Activated naive CD4-positive, alpha-beta T cell treated with anti-CD3 and anti-CD28 coated beads for 36 hours (primary cell): ENCODE measurements at regions not wholly inside any gene's neighbourhood (a gene's known extent, or its start where the extent isn't known, plus 50 kb on each side); places are given as distances from the start of the nearest gene placed in this dataset.
"Not testable (repeated sequence)": the region's sequence is repeated elsewhere in the genome, so short reads cannot be mapped to it uniquely, and the experiment has no call there.

Experiments used
- CTCF ChIA-PET: fragments of 350-600 bp; sonication (Branson Sonifier 250); formaldehyde crosslinking; loops from one replicate; lab custom pipeline; 2021; ENCODE audit warnings: antibody characterized with exemption; lab: Charles Lee
- DNase-seq: peaks from one replicate; pipeline ENCODE4 v3.0.0-alpha.2; 2020
- H3K27ac Mint-ChIP-seq: one replicate; pipeline ENCODE4 v1.8.0; 2021; ENCODE audit warnings: mild to moderate bottlenecking, mixed read lengths
- H3K27me3 Mint-ChIP-seq: one replicate; pipeline ENCODE4 v1.8.0; 2021; ENCODE audit warnings: low read depth, mixed read lengths
- H3K36me3 Mint-ChIP-seq: one replicate; pipeline ENCODE4 v1.8.0; 2021; ENCODE audit warnings: low read depth, mixed read lengths
- H3K4me1 Mint-ChIP-seq: one replicate; pipeline ENCODE4 v1.8.0; 2021; ENCODE audit warnings: low read depth, mixed read lengths
- H3K4me3 Mint-ChIP-seq: one replicate; pipeline ENCODE4 v1.8.0; 2021; ENCODE audit warnings: mild to moderate bottlenecking, moderate library complexity, mixed read lengths
- H3K9me3 Mint-ChIP-seq: one replicate; pipeline ENCODE4 v1.8.0; 2021; ENCODE audit warnings: mixed read lengths
- intact Hi-C: fragments of 100-400 bp; cut with micrococcal nuclease; formaldehyde crosslinking; loops from one replicate; pipeline ENCODE4 v1.15.1; 2023

DNA sequence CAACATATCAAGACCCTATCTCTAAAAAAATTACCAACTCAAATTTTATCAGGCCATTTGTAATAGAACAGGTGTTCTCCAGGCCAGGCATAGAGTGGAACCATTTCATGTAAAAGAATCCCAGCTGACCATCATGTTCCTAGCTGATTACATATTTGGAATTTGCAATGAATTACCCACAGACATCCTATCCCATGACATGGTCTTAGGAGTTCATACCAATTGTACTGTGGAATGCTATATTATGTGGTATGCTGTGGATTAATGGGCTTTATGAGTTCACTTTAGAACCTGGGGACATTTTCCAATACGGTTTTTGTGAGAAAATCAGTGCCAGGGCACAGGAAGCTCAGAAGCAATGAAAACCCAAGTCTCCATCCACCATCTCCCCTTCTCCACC, 110.3 kb downstream of the ZNF281 start:
- intact Hi-C loops = no loop called here
- CTCF ChIA-PET = interaction anchor here (0.6 to 0.7 kb wide), 4 partner anchors 23 to 449 kb away, joined by 3 to 5 read pairs (median 4); no protein-coding TSS in a partner anchor
- H3K4me1 Mint-ChIP-seq = peaks cover 9% of the 10 kb centered on the region
- DNase-seq = no peak
- no peak overlapping the region for H3K4me3 Mint-ChIP-seq
- no peaks in the 10 kb centered on the region for H3K27me3 Mint-ChIP-seq
- no peaks in the 10 kb centered on the region for H3K9me3 Mint-ChIP-seq
- no peak overlapping the region for H3K27ac Mint-ChIP-seq
- H3K36me3 Mint-ChIP-seq = no peaks in the 10 kb centered on the region

DNA sequence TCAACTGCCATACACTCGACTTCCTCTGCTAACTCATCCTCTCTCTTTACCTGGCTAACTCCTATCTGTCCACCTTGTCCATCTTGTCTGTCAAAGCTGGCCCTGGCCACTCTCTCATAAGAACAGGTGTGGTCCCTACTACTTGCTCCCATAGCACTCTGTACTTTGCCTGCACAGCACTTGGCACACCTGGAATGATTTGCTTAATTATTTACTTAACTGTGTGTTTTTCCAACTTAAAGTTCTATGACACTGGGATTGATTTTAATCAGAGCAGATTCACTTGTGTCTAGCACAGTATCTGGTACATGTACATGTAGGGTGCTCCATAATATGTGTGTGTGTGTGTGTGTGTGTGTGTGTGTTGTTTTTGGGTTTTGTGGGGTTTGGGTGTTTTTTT, 111.6 kb downstream of the ZNF281 start:
- no peaks in the 10 kb centered on the region for H3K27me3 Mint-ChIP-seq
- intact Hi-C loops = no loop called here
- no peaks in the 10 kb centered on the region for H3K9me3 Mint-ChIP-seq
- H3K27ac Mint-ChIP-seq = no peak overlapping the region
- no peaks in the 10 kb centered on the region for H3K36me3 Mint-ChIP-seq
- no peak overlapping the region for H3K4me3 Mint-ChIP-seq
- peaks cover 9% of the 10 kb centered on the region for H3K4me1 Mint-ChIP-seq
- CTCF ChIA-PET = interaction anchor here (0.6 kb wide), 1 partner anchor 10 kb away, joined by 3 read pairs; no protein-coding TSS in a partner anchor
- DNase-seq = no peak

DNA sequence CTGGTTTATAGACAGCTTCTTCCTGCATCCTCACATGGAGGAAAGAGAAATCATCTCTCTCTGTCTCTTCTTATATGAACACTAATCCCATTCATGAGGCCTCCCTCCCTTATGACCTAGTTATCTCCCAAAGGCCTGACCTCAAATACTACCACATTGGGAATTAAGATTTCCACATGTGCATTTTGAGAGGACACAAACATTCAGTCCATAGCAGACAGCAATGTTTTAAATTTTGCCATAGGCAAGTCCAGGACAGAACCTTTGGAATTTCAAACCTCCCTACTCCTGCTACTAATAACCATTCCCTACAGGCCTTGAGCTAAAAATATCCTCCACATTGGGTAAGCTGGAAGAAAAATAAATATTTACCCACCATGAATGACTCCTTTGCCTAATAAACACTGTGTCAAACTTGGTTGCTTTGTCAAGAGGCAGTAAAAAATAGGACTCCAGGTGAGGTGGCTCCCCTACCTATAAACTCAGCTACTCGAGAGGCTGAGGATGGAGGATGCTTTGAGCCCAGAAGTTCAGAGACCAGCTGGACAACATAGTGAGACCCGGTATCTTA, 113.7 kb downstream of the ZNF281 start:
- CTCF ChIA-PET = interaction anchor here (0.7 to 1.4 kb wide), 3 partner anchors 12 to 194 kb away, joined by 3 to 6 read pairs (median 4); no protein-coding TSS in a partner anchor
- Mint-ChIP-seq H3K4me3 (no peak overlapping the region), H3K4me1 (no peaks in the 10 kb centered on the region), H3K27me3 (no peaks in the 10 kb centered on the region), H3K27ac (no peak overlapping the region), H3K36me3 (no peaks in the 10 kb centered on the region), H3K9me3 (no peaks in the 10 kb centered on the region)
- no peak for DNase-seq
- intact Hi-C loops = no loop called here

DNA sequence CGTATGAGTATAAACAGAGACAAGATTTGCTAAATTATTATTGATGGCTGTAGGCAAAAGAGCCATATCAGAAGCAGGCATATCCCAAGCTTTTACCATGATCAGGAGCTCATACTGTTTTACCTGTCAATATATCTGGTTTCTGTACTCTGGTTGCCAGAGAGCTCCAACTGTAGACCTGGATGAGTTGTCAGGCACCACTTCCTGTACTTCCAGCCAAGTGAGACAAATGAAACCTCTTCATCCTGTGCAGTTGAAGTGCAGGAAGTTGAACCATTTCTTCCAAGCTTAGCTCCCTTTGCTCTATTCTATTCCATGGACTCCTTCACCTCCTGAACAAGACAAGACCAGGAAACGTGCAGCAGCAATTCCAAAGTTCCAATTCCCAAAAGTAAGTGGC, 115.6 kb downstream of the ZNF281 start:
- Mint-ChIP-seq H3K4me1 (no peaks in the 10 kb centered on the region), H3K9me3 (no peaks in the 10 kb centered on the region), H3K27ac (no peak overlapping the region), H3K27me3 (no peaks in the 10 kb centered on the region), H3K36me3 (no peaks in the 10 kb centered on the region), H3K4me3 (no peak overlapping the region)
- CTCF ChIA-PET = interaction anchor here (0.6 to 0.9 kb wide), 3 partner anchors 14 to 216 kb away, joined by 3 to 5 read pairs (median 4); no protein-coding TSS in a partner anchor
- no peak for DNase-seq
- intact Hi-C loops = no loop called here

DNA sequence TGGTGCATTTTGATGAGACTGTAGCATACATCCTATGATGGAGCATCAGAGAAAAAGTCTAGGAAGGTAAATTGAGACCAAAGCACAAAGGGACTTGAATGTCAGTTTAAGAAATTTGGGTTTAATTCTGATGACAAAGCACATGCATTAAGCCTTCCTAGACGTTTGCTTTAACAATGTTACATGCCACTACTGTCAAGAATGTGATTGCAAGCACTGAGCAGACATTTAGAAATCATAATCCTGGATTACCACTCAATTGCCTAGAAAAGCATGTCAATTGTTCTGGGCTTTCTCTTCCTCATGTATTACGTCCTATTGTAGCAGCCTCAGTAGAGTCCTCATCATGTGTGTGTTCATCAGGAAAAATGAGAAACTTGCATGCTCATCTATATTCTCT, 117.1 kb downstream of the ZNF281 start:
- Mint-ChIP-seq H3K36me3 (no peaks in the 10 kb centered on the region), H3K27ac (no peak overlapping the region), H3K27me3 (no peaks in the 10 kb centered on the region), H3K4me1 (no peaks in the 10 kb centered on the region), H3K4me3 (no peak overlapping the region), H3K9me3 (no peaks in the 10 kb centered on the region)
- intact Hi-C loops = no loop called here
- DNase-seq = no peak
- CTCF ChIA-PET = interaction anchor here (0.6 to 0.7 kb wide), 2 partner anchors 21 to 45 kb away, joined by 3 read pairs; no protein-coding TSS in a partner anchor

DNA sequence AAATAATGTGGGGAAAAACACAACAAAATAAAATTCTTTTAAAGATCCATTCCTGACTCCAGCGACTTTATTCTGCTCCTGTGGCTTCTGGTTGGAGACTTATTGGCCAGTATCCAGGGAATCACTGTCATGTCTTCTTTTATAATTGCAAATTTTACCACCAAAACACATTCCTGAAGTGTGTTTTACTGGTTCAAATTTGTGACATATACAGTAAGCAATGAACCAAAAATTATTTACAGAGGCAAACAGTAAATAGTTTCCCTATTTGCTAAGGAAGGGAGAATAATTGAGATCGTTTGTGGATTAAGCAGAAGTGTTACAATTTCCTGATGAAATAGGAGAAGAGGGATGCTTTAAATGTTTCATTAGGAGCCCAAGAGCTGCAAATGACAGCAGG, 118.7 kb downstream of the ZNF281 start:
- no peak for DNase-seq
- Mint-ChIP-seq H3K4me1 (no peaks in the 10 kb centered on the region), H3K36me3 (no peaks in the 10 kb centered on the region), H3K9me3 (no peaks in the 10 kb centered on the region), H3K4me3 (no peak overlapping the region), H3K27me3 (no peaks in the 10 kb centered on the region), H3K27ac (no peak overlapping the region)
- CTCF ChIA-PET = interaction anchor here (1.8 kb wide), 1 partner anchor 219 kb away, joined by 8 read pairs; no protein-coding TSS in a partner anchor
- intact Hi-C loops = loop anchor here (2.0 kb wide), 1 partner anchor 16 kb away; no protein-coding TSS in a partner anchor

DNA sequence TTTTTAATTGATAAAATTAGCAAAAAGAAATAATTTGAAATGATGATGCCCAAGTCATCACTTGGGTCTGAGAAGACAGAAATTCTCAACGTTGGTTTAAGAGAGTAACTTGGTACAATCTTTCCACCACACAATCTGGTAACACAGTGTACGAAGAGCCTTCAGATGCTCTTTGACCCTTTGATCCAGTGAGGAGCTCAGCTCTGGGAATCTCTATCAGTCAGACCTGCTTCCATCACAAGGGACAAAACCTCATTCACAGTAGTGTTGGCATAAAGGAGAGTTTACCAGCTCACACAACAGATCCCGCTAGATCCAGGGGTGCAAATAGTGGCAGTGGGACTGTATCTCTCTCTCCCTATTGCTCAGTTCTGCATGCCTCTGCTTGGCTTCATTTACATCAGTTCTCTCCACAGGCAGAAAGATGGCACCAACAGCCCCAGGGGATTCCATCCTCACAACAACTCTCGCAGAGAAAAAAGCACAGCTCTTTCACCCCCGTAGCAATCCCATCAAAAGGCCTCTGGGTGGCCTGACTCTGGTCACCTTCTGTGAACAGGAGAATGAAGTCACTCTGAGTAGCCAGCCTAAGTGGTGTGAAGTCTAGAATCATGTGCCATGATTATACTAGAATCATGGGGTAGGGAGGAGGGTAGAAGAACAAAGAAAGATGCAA, 119.7 kb downstream of the ZNF281 start:
- no peak overlapping the region for H3K4me3 Mint-ChIP-seq
- no peaks in the 10 kb centered on the region for H3K36me3 Mint-ChIP-seq
- H3K4me1 Mint-ChIP-seq = no peaks in the 10 kb centered on the region
- H3K27ac Mint-ChIP-seq = no peak overlapping the region
- CTCF ChIA-PET = interaction anchor here (1.8 kb wide), 1 partner anchor 220 kb away, joined by 8 read pairs; no protein-coding TSS in a partner anchor
- no peak for DNase-seq
- H3K27me3 Mint-ChIP-seq = no peaks in the 10 kb centered on the region
- intact Hi-C loops = loop anchor here (2.0 kb wide), 1 partner anchor 17 kb away; no protein-coding TSS in a partner anchor
- H3K9me3 Mint-ChIP-seq = no peaks in the 10 kb centered on the region

DNA sequence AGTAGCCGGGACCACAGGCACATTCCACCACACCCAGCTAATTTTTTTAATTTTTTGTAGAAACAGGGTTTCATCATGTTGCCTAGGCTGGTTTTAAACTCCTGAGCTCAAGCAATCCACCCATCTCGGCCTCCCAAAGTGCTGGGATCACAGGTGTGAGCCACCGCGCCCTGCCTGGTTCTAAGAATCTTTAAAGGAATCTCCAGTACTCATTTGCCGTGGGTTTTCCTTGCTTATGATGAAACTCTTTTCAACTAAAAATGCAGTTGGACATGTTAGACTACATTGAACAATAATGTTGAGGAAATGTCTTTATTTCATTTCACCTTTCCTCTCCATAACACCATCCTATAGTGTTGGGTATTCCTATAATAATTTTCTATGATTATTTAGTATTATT, 121.6 kb downstream of the ZNF281 start:
- CTCF ChIA-PET = interaction anchor here (0.6 to 1.6 kb wide), 3 partner anchors 12 to 148 kb away, joined by 3 read pairs; no protein-coding TSS in a partner anchor
- no peaks in the 10 kb centered on the region for H3K36me3 Mint-ChIP-seq
- H3K27ac Mint-ChIP-seq = no peak overlapping the region
- no peaks in the 10 kb centered on the region for H3K9me3 Mint-ChIP-seq
- no peaks in the 10 kb centered on the region for H3K4me1 Mint-ChIP-seq
- no peaks in the 10 kb centered on the region for H3K27me3 Mint-ChIP-seq
- no peak overlapping the region for H3K4me3 Mint-ChIP-seq
- intact Hi-C loops = no loop called here
- DNase-seq = no peak

DNA sequence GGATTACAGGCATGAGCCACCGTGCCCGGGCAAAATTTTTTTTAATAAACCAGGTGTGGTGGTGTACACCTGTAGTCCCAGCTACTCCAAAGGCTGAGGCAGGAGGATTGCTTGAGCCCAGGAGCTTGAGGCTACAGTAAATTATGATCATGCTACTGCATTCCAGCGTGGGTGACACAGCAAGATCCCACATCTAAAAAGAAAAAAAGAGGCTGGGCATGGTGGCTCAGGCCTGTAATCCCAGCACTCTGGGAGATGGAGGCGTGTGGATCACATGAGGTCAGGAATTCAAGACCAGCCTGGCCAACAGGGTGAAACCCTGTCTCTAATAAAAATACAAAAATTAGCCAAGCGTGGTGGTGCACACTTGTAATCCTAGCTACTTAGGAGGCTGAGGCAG, 125.6 kb downstream of the ZNF281 start:
- CTCF ChIA-PET = interaction anchor here (0.7 to 1.3 kb wide), 2 partner anchors 22 to 1152 kb away, joined by 3 to 7 read pairs; no protein-coding TSS in a partner anchor
- H3K36me3 Mint-ChIP-seq, H3K4me1 Mint-ChIP-seq, H3K27ac Mint-ChIP-seq, H3K27me3 Mint-ChIP-seq, H3K4me3 Mint-ChIP-seq, H3K9me3 Mint-ChIP-seq, DNase-seq, intact Hi-C loops: not testable (repeated sequence)

DNA sequence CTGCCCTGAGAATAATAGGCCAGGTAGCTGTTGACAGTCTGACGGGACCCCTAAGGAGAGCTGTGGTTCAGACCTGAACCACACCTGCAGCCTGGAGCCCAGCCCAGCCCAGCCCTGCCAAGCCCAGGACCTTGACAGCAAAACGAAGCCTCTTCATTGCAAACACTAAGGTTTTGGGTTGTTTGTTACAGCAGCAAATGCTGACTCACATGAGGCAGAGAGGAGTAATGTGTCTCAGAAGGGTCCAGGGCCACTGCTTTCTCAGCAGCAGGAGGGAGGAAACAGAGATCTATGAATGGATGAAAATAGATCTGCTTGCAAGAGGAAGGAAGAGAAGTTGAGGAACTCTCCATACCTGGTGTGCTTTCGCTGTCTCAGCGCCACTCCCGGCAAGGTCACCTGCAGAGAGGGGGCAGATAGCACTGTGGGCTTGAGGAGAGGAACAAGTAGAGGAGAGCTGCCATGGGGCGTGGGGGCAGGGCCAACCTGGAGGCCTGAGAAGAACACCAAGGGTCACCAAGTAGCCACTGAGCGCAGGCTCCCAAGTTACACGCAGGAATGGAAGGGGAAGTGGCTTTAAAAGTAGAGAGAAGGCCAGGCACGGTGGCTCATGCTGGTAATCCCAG, 127.2 kb downstream of the ZNF281 start:
- Mint-ChIP-seq H3K27ac (no peak overlapping the region), H3K9me3 (no peaks in the 10 kb centered on the region), H3K36me3 (no peaks in the 10 kb centered on the region), H3K27me3 (no peaks in the 10 kb centered on the region), H3K4me1 (no peaks in the 10 kb centered on the region), H3K4me3 (no peak overlapping the region)
- intact Hi-C loops = no loop called here
- DNase-seq = no peak
- CTCF ChIA-PET = interaction anchor here (0.5 to 1.4 kb wide), 7 partner anchors 10 to 227 kb away, joined by 3 to 6 read pairs (median 4); no protein-coding TSS in a partner anchor

DNA sequence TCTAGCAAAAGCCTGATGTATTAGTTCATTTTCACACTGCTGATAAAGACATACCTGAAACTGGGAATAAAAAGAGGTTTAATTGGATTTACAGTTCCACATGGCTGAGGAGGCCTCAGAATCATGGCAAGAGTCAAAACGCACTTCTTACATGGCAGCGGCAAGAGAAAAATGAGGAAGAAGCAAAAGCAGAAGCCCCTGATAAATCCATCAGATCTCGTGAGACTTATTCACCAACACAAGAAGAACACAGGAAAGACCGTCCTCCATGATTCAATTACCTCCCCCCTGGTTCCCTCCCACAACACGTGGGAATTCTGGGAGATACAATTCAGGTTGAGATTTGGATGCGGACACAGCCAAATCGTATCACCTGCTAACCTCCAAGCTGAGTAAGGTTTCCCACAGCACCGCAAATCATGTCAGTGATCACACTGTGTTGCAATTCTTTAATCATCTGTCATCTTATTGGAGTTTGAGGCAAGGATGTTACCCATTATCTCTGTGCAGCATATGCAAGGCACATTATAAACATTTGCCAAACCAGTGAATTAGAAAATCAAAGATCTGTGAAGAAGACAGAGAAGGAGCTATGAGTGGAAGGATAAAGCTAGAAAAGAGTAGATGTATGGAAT, 128.5 kb downstream of the ZNF281 start:
- no peak for DNase-seq
- H3K4me3 Mint-ChIP-seq = no peak overlapping the region
- H3K27me3 Mint-ChIP-seq = no peaks in the 10 kb centered on the region
- H3K9me3 Mint-ChIP-seq = no peaks in the 10 kb centered on the region
- intact Hi-C loops = no loop called here
- H3K27ac Mint-ChIP-seq = no peak overlapping the region
- H3K4me1 Mint-ChIP-seq = no peaks in the 10 kb centered on the region
- no peaks in the 10 kb centered on the region for H3K36me3 Mint-ChIP-seq
- CTCF ChIA-PET = interaction anchor here (0.5 to 1.6 kb wide), 14 partner anchors 9 to 1877 kb away, joined by 3 to 6 read pairs (median 4); no protein-coding TSS in a partner anchor
